HCT116 (cell line): ENCODE measurements at regions not wholly inside any gene's neighbourhood (a gene's known extent, or its start where the extent isn't known, plus 50 kb on each side); places are given as distances from the start of the nearest gene placed in this dataset.

Source experiments
- ATAC-seq: fragments of 200-7000 bp; cut with Tn5 transposase; 2 replicates; pipeline ENCODE4 v1.9.1; 2020; ENCODE audit warnings: mild to moderate bottlenecking, moderate library complexity
- BruUV-seq: library from RNA; stranded (reverse); fragments of 400-500 nt; replicated peaks from 2 replicates; lab custom pipeline; 2021; lab: Mats Ljungman, UMichigan
- CTCF ChIA-PET: fragments of 300-600 bp; sonication (Branson Sonifier 250); formaldehyde crosslinking; loops from one replicate; lab custom pipeline; 2021; ENCODE audit warnings: antibody characterized with exemption; lab: Charles Lee
- POLR2A ChIA-PET: fragments of 300-600, 350-600 bp; sonication (Branson Sonifier 250); formaldehyde crosslinking; loops from one replicate; lab custom pipeline; 2021; ENCODE audit warnings: antibody characterized with exemption; lab: Charles Lee
- RAD21 ChIA-PET, 2 experiments: fragments of 300-600 bp; sonication (Branson Sonifier 250); formaldehyde crosslinking; loops; one replicate each; lab custom pipeline; 2023; ENCODE audit warnings: low total read pairs in 2 of 2; ENCODE audit not compliant: uncharacterized antibody in 2 of 2, unreplicated experiment in 2 of 2, low non-redundant PET in 1 of 2; lab: Charles Lee
- DNase-seq: peaks from one replicate; pipeline ENCODE4 v3.0.0-alpha.2; 2010; ENCODE audit warnings: low read depth, low spot score
- H2AFZ ChIP-seq: fragments of 200-600 bp; shearing (Covaris generic), sonication (generic); 2 replicates; pipeline ENCODE4 v1.6.1; 2017; ENCODE audit warnings: low read depth, mixed run types, mixed read lengths, antibody characterized with exemption, low read length; ENCODE audit not compliant: poor library complexity, severe bottlenecking
- H3K27ac ChIP-seq: 2 replicates; pipeline ENCODE4 v1.5.1; 2012; ENCODE audit warnings: low read depth, low read length
- H3K27me3 ChIP-seq: fragments of 200-600 bp; sonication (generic); 2 replicates; pipeline ENCODE4 v1.6.1; 2016; ENCODE audit warnings: mixed run types, low read length, mixed read lengths; ENCODE audit not compliant: insufficient read depth
- H3K36me3 ChIP-seq, 2 experiments: fragments of 200-500 bp in 1 of 2; fragments of 200-600 bp in 1 of 2; sonication (Bioruptor generic) in 1 of 2; sonication (generic) in 1 of 2; 2 replicates each; pipeline versions ENCODE4 v1.5.1 to v1.6.1; 2014 to 2016; ENCODE audit warnings: low read length in 2 of 2, inconsistent platforms in 1 of 2, mixed read lengths in 1 of 2, mixed run types in 1 of 2; ENCODE audit not compliant: insufficient read depth in 2 of 2, control insufficient read depth in 1 of 2
- H3K4me1 ChIP-seq, 2 experiments: fragments of 200-600 bp in 1 of 2; sonication (generic) in 1 of 2; 2 replicates each; pipeline versions ENCODE4 v1.5.1 to v1.6.1; 2012 to 2017; ENCODE audit warnings: low read length in 2 of 2, inconsistent platforms in 1 of 2, mild to moderate bottlenecking in 1 of 2, mixed read lengths in 1 of 2, mixed run types in 1 of 2, moderate library complexity in 1 of 2; ENCODE audit not compliant: insufficient read depth in 2 of 2, control insufficient read depth in 1 of 2
- H3K4me2 ChIP-seq: fragments of 200-600 bp; sonication (generic); 2 replicates; pipeline ENCODE4 v1.6.1; 2017; ENCODE audit warnings: mixed run types, low read length, mixed read lengths
- H3K4me3 ChIP-seq, 2 experiments: fragments of 200-600 bp in 1 of 2; sonication (generic) in 1 of 2; replicated peaks in 1 of 2; 2 replicates each; pipeline ENCODE4 v1.5.1; 2011 to 2016; ENCODE audit warnings: low read length in 2 of 2, control low read depth in 1 of 2, low read depth in 1 of 2, mild to moderate bottlenecking in 1 of 2, mixed read lengths in 1 of 2, mixed run types in 1 of 2
- H3K79me2 ChIP-seq: fragments of 200-600 bp; sonication (generic); 2 replicates; pipeline ENCODE4 v1.6.1; 2017; ENCODE audit warnings: mild to moderate bottlenecking, mixed run types, low read length, moderate library complexity, mixed read lengths; ENCODE audit not compliant: insufficient read depth
- H3K9ac ChIP-seq: fragments of 200-600 bp; sonication (generic); 2 replicates; pipeline ENCODE4 v1.6.1; 2016; ENCODE audit warnings: low read length, mixed read lengths
- H3K9me2 ChIP-seq: fragments of 200-600 bp; sonication (generic), shearing (Covaris generic); 2 replicates; pipeline ENCODE4 v1.6.1; 2017; ENCODE audit warnings: mixed run types, mild to moderate bottlenecking, moderate library complexity; ENCODE audit not compliant: insufficient read depth
- H3K9me3 ChIP-seq, 2 experiments: fragments of 200-500 bp in 1 of 2; fragments of 200-600 bp in 1 of 2; sonication (Bioruptor generic) in 1 of 2; sonication (generic) in 1 of 2; 2 replicates each; pipeline ENCODE4 v1.6.1; 2014 to 2017; ENCODE audit warnings: low read length in 2 of 2, mixed read lengths in 2 of 2, inconsistent platforms in 1 of 2, low read depth in 1 of 2, mild to moderate bottlenecking in 1 of 2, mixed run types in 1 of 2, moderate library complexity in 1 of 2; ENCODE audit not compliant: control insufficient read depth in 1 of 2, insufficient read depth in 1 of 2
- H4K20me1 ChIP-seq: fragments of 200-600 bp; sonication (generic), shearing (Covaris generic); 2 replicates; pipeline ENCODE4 v1.6.1; 2017; ENCODE audit warnings: mixed run types, mild to moderate bottlenecking, moderate library complexity; ENCODE audit not compliant: insufficient read depth
- ATF3 ChIP-seq: IDR thresholded peaks from 2 replicates; pipeline ENCODE4 v1.6.1; 2012
- POLR2A ChIP-seq: IDR thresholded peaks from 2 replicates; pipeline ENCODE4 v1.7.0; 2011; ENCODE audit warnings: borderline replicate concordance; ENCODE audit not compliant: insufficient read depth, insufficient read length; ENCODE audit errors: extremely low read depth
- REST ChIP-seq: IDR thresholded peaks from 2 replicates; pipeline ENCODE4 v1.6.1; 2012; ENCODE audit warnings: low read depth
- SIN3A ChIP-seq: IDR thresholded peaks from 2 replicates; pipeline ENCODE4 v1.6.1; 2012; ENCODE audit warnings: low read depth
- SP1 ChIP-seq: IDR thresholded peaks from 2 replicates; pipeline ENCODE4 v1.6.1; 2012; ENCODE audit warnings: low read depth
- ZBTB33 ChIP-seq: IDR thresholded peaks from 2 replicates; pipeline ENCODE4 v1.6.1; 2011; ENCODE audit warnings: mild to moderate bottlenecking, low read length, moderate library complexity; ENCODE audit not compliant: insufficient replicate concordance; ENCODE audit errors: extremely low read depth
- intact Hi-C: fragments of 100-400 bp; cut with micrococcal nuclease; formaldehyde crosslinking; loops from 2 replicates; pipeline ENCODE4 v1.10.0; 2022

GRCh38 chr21:23613014-23613413 is 1994.3 kb downstream of the MRPL39 start:
- no peak for ATAC-seq
- no peaks in the 10 kb centered on the region for H3K4me1 ChIP-seq
- peaks cover 6 to 24% of the 10 kb centered on the region in 2 experiments; a peak in 3 of 4 replicates for H3K9me3 ChIP-seq
- BruUV-seq: no TSS peak
- ChIA-PET POLR2A (no interaction called here), RAD21 (no interaction called here), CTCF (no interaction called here)
- TF ChIP-seq ATF3 (no peak), SP1 (no peak), SIN3A (no peak), POLR2A (no peak), ZBTB33 (no peak), REST (no peak)
- intact Hi-C loops: no loop called here
- H3K9me2 ChIP-seq: no peaks in the 10 kb centered on the region
- no peaks in the 10 kb centered on the region for H3K79me2 ChIP-seq
- no peaks in the 10 kb centered on the region for H3K36me3 ChIP-seq
- no peak overlapping the region for H2AFZ ChIP-seq
- DNase-seq: no peak
- H3K4me3 ChIP-seq: no peak overlapping the region
- H4K20me1 ChIP-seq: no peaks in the 10 kb centered on the region
- H3K9ac ChIP-seq: no peak overlapping the region
- H3K4me2 ChIP-seq: no peak overlapping the region
- H3K27ac ChIP-seq: no peak overlapping the region
- no peaks in the 10 kb centered on the region for H3K27me3 ChIP-seq
